IgD-negative memory B cell (primary cell): ENCODE measurements at regions not wholly inside any gene's neighbourhood (a gene's known extent, or its start where the extent isn't known, plus 50 kb on each side); places are given as distances from the start of the nearest gene placed in this dataset.
A peak's percentile ranks its signal among the peaks of the same experiment; 100 is the strongest.

Source experiments
- H3K27ac Mint-ChIP-seq, 3 donors: one replicate each; pipeline ENCODE4 v1.8.0; 2020 to 2022; ENCODE audit warnings: mild to moderate bottlenecking in 3 of 3, mixed read lengths in 3 of 3, moderate library complexity in 1 of 3
- H3K27me3 Mint-ChIP-seq: one replicate; pipeline ENCODE4 v1.8.0; 2021; ENCODE audit warnings: mixed read lengths
- H3K36me3 Mint-ChIP-seq: one replicate; pipeline ENCODE4 v1.8.0; 2020; ENCODE audit warnings: mild to moderate bottlenecking, mixed read lengths
- H3K4me1 Mint-ChIP-seq, 3 donors: one replicate each; pipeline ENCODE4 v1.8.0; 2020 to 2022; ENCODE audit warnings: mixed read lengths in 3 of 3, mild to moderate bottlenecking in 1 of 3
- H3K4me3 Mint-ChIP-seq, 4 donors: one replicate each; pipeline ENCODE4 v1.8.0; 2020 to 2022; ENCODE audit warnings: mild to moderate bottlenecking in 4 of 4, mixed read lengths in 4 of 4, moderate library complexity in 3 of 4
- H3K9me3 Mint-ChIP-seq, 3 donors: one replicate each; pipeline ENCODE4 v1.8.0; 2020 to 2021; ENCODE audit warnings: mixed read lengths in 3 of 3, mild to moderate bottlenecking in 1 of 3

GRCh38 chr1:201691716-201692554 is 137.0 kb upstream of the IPO9 start:
- no peak overlapping the region for H3K27ac Mint-ChIP-seq
- H3K4me3 Mint-ChIP-seq, result no peak overlapping the region
- no peaks in the 10 kb centered on the region for H3K36me3 Mint-ChIP-seq
- no peaks in the 10 kb centered on the region for H3K9me3 Mint-ChIP-seq
- H3K27me3 Mint-ChIP-seq, result peaks cover 3% of the 10 kb centered on the region
- H3K4me1 Mint-ChIP-seq, result peaks cover 0 to 1% (median 0%) of the 10 kb centered on the region in 3 donors

- Mint-ChIP-seq H3K4me1 (peaks cover 0 to 1% (median 0%) of the 10 kb centered on the region in 3 donors), H3K27ac (no peak overlapping the region), H3K4me3 (no peak overlapping the region), H3K36me3 (no peaks in the 10 kb centered on the region), H3K27me3 (peaks cover 3% of the 10 kb centered on the region), H3K9me3 (no peaks in the 10 kb centered on the region)
These were observed 136.2 kb upstream of the IPO9 start for GRCh38 chr1:201692555-201693394.

GRCh38 chr1:201693890-201694607 is 134.9 kb upstream of the IPO9 start:
- no peak overlapping the region for H3K27ac Mint-ChIP-seq
- H3K27me3 Mint-ChIP-seq, result peaks cover 8% of the 10 kb centered on the region
- no peaks in the 10 kb centered on the region for H3K9me3 Mint-ChIP-seq
- H3K4me3 Mint-ChIP-seq, result no peak overlapping the region
- H3K4me1 Mint-ChIP-seq, result peaks cover 0 to 1% (median 0%) of the 10 kb centered on the region in 3 donors
- no peaks in the 10 kb centered on the region for H3K36me3 Mint-ChIP-seq

DNA sequence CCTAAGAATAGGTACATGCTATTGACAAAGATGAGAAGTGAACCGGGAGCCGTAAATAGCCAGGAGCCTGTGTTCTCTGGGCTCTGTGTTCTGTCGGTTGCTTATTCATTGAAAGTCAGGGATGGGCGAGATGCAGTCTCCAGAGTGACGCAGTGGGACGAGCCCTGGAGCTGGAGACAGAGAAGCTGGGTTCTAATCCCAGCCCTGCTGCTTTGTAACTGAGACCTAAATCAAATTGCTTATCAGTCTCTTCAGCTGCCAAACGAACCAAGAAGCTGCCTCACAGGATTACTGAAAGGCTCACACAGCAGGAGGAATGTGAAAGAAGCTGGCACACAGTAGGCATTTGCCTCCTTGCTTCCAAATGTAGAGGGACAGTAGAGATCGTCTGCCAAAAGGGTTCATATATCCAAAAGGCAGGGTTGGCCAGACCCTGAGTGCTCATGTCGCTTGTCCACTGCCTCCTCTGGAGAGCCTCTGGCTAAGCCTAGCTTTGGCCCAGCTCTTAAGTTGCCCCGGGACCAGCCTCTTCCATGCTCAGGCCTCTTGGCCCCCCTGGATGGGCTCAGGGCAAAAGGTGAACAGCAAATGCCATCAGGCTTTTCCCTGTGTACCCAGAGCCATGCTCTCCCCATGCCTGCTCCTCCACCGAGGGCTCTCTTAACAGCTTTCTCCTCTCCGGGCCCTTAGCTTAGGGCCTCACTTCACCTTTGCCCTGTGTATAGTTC is 134.2 kb upstream of the IPO9 start:
- Mint-ChIP-seq H3K27me3 (peaks cover 8% of the 10 kb centered on the region), H3K36me3 (no peaks in the 10 kb centered on the region), H3K9me3 (no peaks in the 10 kb centered on the region), H3K4me3 (no peak overlapping the region), H3K4me1 (peaks cover 0 to 1% (median 0%) of the 10 kb centered on the region in 3 donors), H3K27ac (no peak overlapping the region)

DNA sequence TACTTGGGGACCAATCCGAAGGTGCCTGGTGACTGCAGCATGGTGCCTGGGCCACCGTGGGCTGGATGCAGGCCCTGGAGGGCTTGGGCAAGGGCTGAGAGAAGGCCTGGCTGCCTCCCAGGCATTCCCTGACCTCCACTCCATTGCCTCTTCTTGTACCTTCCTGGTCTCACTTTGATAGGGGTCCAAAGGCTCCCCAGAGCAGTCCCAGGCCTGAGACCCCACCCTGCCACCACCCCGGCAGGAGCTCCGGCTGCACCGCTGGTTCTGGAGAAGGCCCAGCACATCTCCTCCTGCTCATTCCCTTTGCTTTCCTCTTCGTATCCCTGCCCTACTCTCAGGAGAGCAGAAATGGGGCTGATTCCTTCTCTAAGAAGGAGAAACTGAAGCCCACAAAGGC is 133.3 kb upstream of the IPO9 start:
- Mint-ChIP-seq H3K27me3 (peaks cover 8% of the 10 kb centered on the region), H3K27ac (no peak overlapping the region), H3K4me3 (no peak overlapping the region)

DNA sequence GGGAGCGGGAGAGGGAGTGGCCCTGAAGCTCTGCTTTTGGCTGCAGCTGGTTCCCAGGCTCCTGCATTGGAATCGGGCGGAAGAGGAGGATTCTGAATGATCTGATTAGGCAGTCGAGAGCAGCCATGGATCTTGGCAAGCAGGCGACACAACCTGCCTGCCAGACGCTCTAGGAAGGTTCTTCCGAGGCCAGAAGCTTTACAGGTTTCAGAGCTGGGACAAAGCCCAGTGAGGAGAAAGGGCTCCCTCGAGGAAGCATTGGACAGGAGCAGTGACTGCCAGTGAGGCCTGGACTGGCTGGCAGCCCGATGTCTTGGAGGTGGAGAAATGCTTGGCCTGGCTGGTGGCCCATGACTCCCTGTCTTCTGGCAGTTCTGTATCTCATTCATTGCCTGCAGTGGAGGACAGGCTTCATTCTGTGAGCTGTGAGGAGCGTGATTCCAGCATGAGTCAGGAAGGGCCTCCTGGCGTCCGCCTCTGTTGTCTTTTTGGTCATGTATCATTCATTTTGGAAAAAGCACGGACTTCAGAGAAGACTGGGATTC is 132.7 kb upstream of the IPO9 start:
- Mint-ChIP-seq H3K4me3 (no peak overlapping the region), H3K4me1 (peaks cover 0 to under 1% (median 0%) of the 10 kb centered on the region in 3 donors), H3K36me3 (peaks cover 1% of the 10 kb centered on the region), H3K9me3 (no peaks in the 10 kb centered on the region), H3K27ac (no peak overlapping the region), H3K27me3 (peaks cover 8% of the 10 kb centered on the region)

More for the DNA sequence above, 133.3 kb upstream of the IPO9 start:
- peaks cover 1% of the 10 kb centered on the region for H3K36me3 Mint-ChIP-seq
- no peaks in the 10 kb centered on the region for H3K9me3 Mint-ChIP-seq
- H3K4me1 Mint-ChIP-seq, result peaks cover 0 to 1% (median 0%) of the 10 kb centered on the region in 3 donors

- Mint-ChIP-seq H3K4me1 (no peaks in the 10 kb centered on the region), H3K9me3 (no peaks in the 10 kb centered on the region), H3K27me3 (peaks cover 8% of the 10 kb centered on the region), H3K36me3 (peaks cover 1% of the 10 kb centered on the region), H3K27ac (no peak overlapping the region), H3K4me3 (no peak overlapping the region)
These were observed 131.8 kb upstream of the IPO9 start for GRCh38 chr1:201697174-201697573.

DNA sequence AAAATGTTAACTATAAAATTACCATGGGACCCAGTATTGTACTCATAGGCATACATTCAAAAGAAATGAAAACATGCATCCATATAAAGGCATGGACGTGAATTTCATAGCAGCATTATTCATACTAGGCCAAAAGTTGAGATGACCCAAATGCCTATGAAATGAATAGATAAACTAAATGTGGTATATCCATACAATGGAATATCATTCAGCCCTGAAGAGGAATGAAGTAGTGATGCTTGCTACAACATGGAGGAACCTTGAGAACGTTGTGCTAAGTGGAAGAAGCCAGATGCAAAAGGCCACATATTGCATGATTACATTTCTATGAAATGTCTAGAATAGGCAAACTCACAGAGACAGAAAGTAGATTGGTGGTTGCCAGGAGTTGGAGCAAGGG is 127.1 kb upstream of the IPO9 start:
- Mint-ChIP-seq H3K36me3 (peaks cover 1% of the 10 kb centered on the region), H3K4me1 (no peaks in the 10 kb centered on the region), H3K9me3 (no peaks in the 10 kb centered on the region), H3K27ac (no peak overlapping the region), H3K4me3 (no peak overlapping the region), H3K27me3 (peaks cover 10% of the 10 kb centered on the region)

- peaks cover 1% of the 10 kb centered on the region for H3K36me3 Mint-ChIP-seq
- H3K9me3 Mint-ChIP-seq, result no peaks in the 10 kb centered on the region
- no peak overlapping the region for H3K27ac Mint-ChIP-seq
- peaks cover 10% of the 10 kb centered on the region for H3K27me3 Mint-ChIP-seq
- H3K4me3 Mint-ChIP-seq, result no peak overlapping the region
- H3K4me1 Mint-ChIP-seq, result no peaks in the 10 kb centered on the region
These were observed 126.0 kb upstream of the IPO9 start for GRCh38 chr1:201702936-201703335.

- peak overlapping the region in 1 of 3 donors; percentile 23 for H3K27ac Mint-ChIP-seq
- H3K36me3 Mint-ChIP-seq, result peaks cover 1% of the 10 kb centered on the region
- H3K9me3 Mint-ChIP-seq, result no peaks in the 10 kb centered on the region
- peaks cover 6% of the 10 kb centered on the region for H3K27me3 Mint-ChIP-seq
- no peaks in the 10 kb centered on the region for H3K4me1 Mint-ChIP-seq
- H3K4me3 Mint-ChIP-seq, result no peak overlapping the region
These were observed 125.1 kb upstream of the IPO9 start for GRCh38 chr1:201703621-201704438.

- Mint-ChIP-seq H3K36me3 (peaks cover 1% of the 10 kb centered on the region), H3K9me3 (no peaks in the 10 kb centered on the region), H3K27ac (peak overlapping the region in 1 of 3 donors; percentile 23), H3K4me3 (no peak overlapping the region), H3K4me1 (no peaks in the 10 kb centered on the region), H3K27me3 (peaks cover 5% of the 10 kb centered on the region)
These were observed 124.5 kb upstream of the IPO9 start for GRCh38 chr1:201704439-201704792.

GRCh38 chr1:201705389-201705788 is 123.6 kb upstream of the IPO9 start:
- H3K9me3 Mint-ChIP-seq, result no peaks in the 10 kb centered on the region
- H3K4me1 Mint-ChIP-seq, result no peaks in the 10 kb centered on the region

DNA sequence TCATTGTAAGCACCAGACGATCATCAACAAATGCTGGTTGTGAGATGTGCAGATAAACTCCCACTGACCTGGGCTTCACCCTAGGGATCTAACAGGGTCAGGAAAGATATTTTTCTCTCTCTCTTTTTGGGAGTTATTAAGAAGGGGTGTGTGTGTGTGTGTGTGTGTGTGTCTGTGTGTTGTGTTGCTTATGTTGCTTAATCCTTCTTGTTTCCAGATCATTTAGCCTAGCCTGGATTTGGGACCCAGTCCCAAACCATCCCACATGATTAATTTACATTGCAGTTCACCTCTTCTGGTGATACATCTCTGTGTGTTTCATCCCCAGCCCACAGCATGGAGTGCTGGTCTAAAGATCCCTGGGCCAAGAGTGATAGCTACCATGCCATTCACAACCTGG is 122.8 kb upstream of the IPO9 start:
- Mint-ChIP-seq H3K27me3 (peaks cover 5% of the 10 kb centered on the region), H3K27ac (no peak overlapping the region)

More at GRCh38 chr1:201705389-201705788, 123.6 kb upstream of the IPO9 start:
- H3K36me3 Mint-ChIP-seq, result no peaks in the 10 kb centered on the region
- peaks cover 5% of the 10 kb centered on the region for H3K27me3 Mint-ChIP-seq
- peak overlapping the region in 1 of 3 donors; percentile 32 for H3K27ac Mint-ChIP-seq
- H3K4me3 Mint-ChIP-seq, result no peak overlapping the region

More for the DNA sequence above, 122.8 kb upstream of the IPO9 start:
- H3K4me3 Mint-ChIP-seq, result no peak overlapping the region
- H3K4me1 Mint-ChIP-seq, result no peaks in the 10 kb centered on the region
- H3K36me3 Mint-ChIP-seq, result no peaks in the 10 kb centered on the region
- H3K9me3 Mint-ChIP-seq, result no peaks in the 10 kb centered on the region
